SK-N-SH (cell line): ENCODE measurements at regions not wholly inside any gene's neighbourhood (a gene's known extent, or its start where the extent isn't known, plus 50 kb on each side); places are given as distances from the start of the nearest gene placed in this dataset.

ENCODE experiments used
- ELF1 ChIP-seq: IDR thresholded peaks from 2 replicates; pipeline ENCODE4 v1.4.0; 2012
- RAD21 ChIP-seq: IDR thresholded peaks from 2 replicates; pipeline ENCODE4 v1.6.1; 2012; ENCODE audit warnings: mild to moderate bottlenecking, low read length
- TF ChIP-seq, protein P1 (sequence below): fragments of 200-600 bp; sonication (generic); IDR thresholded peaks from 2 replicates; pipeline ENCODE4 v1.6.1; 2017; ENCODE audit warnings: antibody characterized with exemption, mild to moderate bottlenecking, moderate library complexity

DNA sequence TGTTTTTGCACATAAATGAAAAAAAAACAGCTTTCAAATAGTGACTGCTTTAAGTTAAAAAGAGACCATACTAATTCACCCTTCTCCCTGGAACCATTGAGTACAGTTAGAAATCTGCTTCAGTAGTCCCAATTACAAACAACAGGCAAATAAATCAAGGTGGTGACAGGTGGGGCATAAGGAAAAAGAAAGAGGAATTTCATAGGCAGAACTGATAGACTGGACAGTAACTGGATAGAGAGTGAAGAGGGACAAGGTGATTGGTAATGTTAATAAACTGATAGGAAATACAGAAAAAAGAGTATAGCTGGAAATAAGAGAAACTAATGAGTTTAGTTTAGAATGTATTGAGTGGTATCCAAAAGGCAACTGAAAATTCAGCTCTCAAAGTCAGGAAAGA, 56.0 kb downstream of the SLC41A2 start:
- TF ChIP-seq, protein P1, sequence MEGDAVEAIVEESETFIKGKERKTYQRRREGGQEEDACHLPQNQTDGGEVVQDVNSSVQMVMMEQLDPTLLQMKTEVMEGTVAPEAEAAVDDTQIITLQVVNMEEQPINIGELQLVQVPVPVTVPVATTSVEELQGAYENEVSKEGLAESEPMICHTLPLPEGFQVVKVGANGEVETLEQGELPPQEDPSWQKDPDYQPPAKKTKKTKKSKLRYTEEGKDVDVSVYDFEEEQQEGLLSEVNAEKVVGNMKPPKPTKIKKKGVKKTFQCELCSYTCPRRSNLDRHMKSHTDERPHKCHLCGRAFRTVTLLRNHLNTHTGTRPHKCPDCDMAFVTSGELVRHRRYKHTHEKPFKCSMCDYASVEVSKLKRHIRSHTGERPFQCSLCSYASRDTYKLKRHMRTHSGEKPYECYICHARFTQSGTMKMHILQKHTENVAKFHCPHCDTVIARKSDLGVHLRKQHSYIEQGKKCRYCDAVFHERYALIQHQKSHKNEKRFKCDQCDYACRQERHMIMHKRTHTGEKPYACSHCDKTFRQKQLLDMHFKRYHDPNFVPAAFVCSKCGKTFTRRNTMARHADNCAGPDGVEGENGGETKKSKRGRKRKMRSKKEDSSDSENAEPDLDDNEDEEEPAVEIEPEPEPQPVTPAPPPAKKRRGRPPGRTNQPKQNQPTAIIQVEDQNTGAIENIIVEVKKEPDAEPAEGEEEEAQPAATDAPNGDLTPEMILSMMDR: no peak
- no peak for TF ChIP-seq ELF1
- no peak for TF ChIP-seq RAD21
